GM12878 (cell line): ENCODE measurements at regions not wholly inside any gene's neighbourhood (a gene's known extent, or its start where the extent isn't known, plus 50 kb on each side); places are given as distances from the start of the nearest gene placed in this dataset.

Experiments
- ATAC-seq: fragments of 200-7000 bp; cut with Tn5 transposase; 3 replicates; pipeline ENCODE4 v1.9.1; 2020; ENCODE audit warnings: mild to moderate bottlenecking, moderate library complexity
- BruUV-seq: library from RNA; stranded (reverse); fragments of 400-500 nt; replicated peaks from 2 replicates; lab custom pipeline; 2021; lab: Mats Ljungman, UMichigan
- CTCF ChIA-PET: fragments of 300-600 bp; sonication (Branson Sonifier 250); formaldehyde crosslinking; extraction: SDS; loops from one replicate; lab custom pipeline; 2021; ENCODE audit warnings: inconsistent platforms; lab: Yijun Ruan, JAX
- POLR2A ChIA-PET: fragments of 350-600 bp; formaldehyde crosslinking; extraction: SDS; loops from one replicate; lab custom pipeline; 2021; ENCODE audit warnings: inconsistent platforms; lab: Charles Lee
- RAD21 ChIA-PET: fragments of 300-600 bp; sonication (Branson Sonifier 250); formaldehyde crosslinking; loops from one replicate; lab custom pipeline; 2023; ENCODE audit warnings: antibody characterized with exemption; ENCODE audit not compliant: unreplicated experiment; lab: Charles Lee
- SMC1A ChIA-PET: fragments of 300-600 bp; sonication (Branson Sonifier 250); formaldehyde crosslinking; loops from one replicate; lab custom pipeline; 2023; ENCODE audit not compliant: unreplicated experiment, uncharacterized antibody; lab: Charles Lee
- DNase-seq: peaks from one replicate; pipeline ENCODE4 v3.0.0-alpha.2; 2011; ENCODE audit warnings: low read depth, low spot score
- FAIRE-seq: peaks from 3 replicates; lab custom pipeline; 2011; peaks lifted over from hg19 to GRCh38; lab: Jason Lieb, UNC
- H2AFZ ChIP-seq: 2 replicates; pipeline ENCODE4 v1.6.0; 2011; ENCODE audit warnings: low read depth, low read length, control low read depth; ENCODE audit not compliant: control insufficient read depth
- H3K27ac ChIP-seq: 2 replicates; pipeline ENCODE4 v1.5.1; 2011; ENCODE audit warnings: control low read depth; ENCODE audit not compliant: control insufficient read depth, insufficient read depth
- H3K27me3 ChIP-seq, 2 experiments: replicated peaks in 1 of 2; 2 replicates each; pipeline versions ENCODE4 v1.6.0 to v1.6.1; 2011; ENCODE audit warnings: low read length in 1 of 2; ENCODE audit not compliant: control insufficient read depth in 2 of 2, insufficient read depth in 2 of 2
- H3K36me3 ChIP-seq, 2 experiments: 2 replicates each; pipeline ENCODE4 v1.5.1; 2011; ENCODE audit warnings: low read length in 1 of 2; ENCODE audit not compliant: control insufficient read depth in 2 of 2, insufficient read depth in 2 of 2
- H3K4me1 ChIP-seq: 2 replicates; pipeline ENCODE4 v1.6.1; 2011; ENCODE audit warnings: mild to moderate bottlenecking, low read length, moderate library complexity, mixed read lengths; ENCODE audit not compliant: control insufficient read depth, insufficient read depth
- H3K4me2 ChIP-seq: 2 replicates; pipeline ENCODE4 v1.6.0; 2011; ENCODE audit warnings: control low read depth; ENCODE audit not compliant: control insufficient read depth, insufficient read depth
- H3K4me3 ChIP-seq: fragments of 200-600 bp; sonication (generic); 2 replicates; pipeline ENCODE4 v1.5.1; 2016
- H3K79me2 ChIP-seq: 2 replicates; pipeline ENCODE4 v1.6.0; 2011; ENCODE audit warnings: low read length; ENCODE audit not compliant: control insufficient read depth, insufficient read depth
- H3K9ac ChIP-seq: 2 replicates; pipeline ENCODE4 v1.8.0; 2011; ENCODE audit warnings: low read length, control low read depth, mixed read lengths; ENCODE audit not compliant: control insufficient read depth, insufficient read depth
- H3K9me3 ChIP-seq: replicated peaks from 3 replicates; pipeline ENCODE4 v1.5.1; 2011; ENCODE audit warnings: mild to moderate bottlenecking, low read length; ENCODE audit not compliant: control insufficient read depth, insufficient read depth
- H4K20me1 ChIP-seq: 2 replicates; pipeline ENCODE4 v1.6.0; 2011; ENCODE audit not compliant: control insufficient read depth, insufficient read depth
- BACH1 ChIP-seq: fragments of 450-650 bp; IDR thresholded peaks from 2 replicates; pipeline ENCODE4 v1.6.1; 2017; ENCODE audit warnings: mild to moderate bottlenecking, borderline replicate concordance
- CREB1 ChIP-seq: IDR thresholded peaks from 2 replicates; pipeline ENCODE4 v1.6.1; 2012; ENCODE audit warnings: low read depth, mild to moderate bottlenecking, inconsistent platforms
- GABPA ChIP-seq: IDR thresholded peaks from 2 replicates; pipeline ENCODE4 v1.6.1; 2014; ENCODE audit warnings: antibody characterized with exemption, low read depth, mild to moderate bottlenecking, inconsistent platforms
- JUNB ChIP-seq: IDR thresholded peaks from 2 replicates; pipeline ENCODE4 v1.6.1; 2016; ENCODE audit warnings: antibody characterized with exemption, mild to moderate bottlenecking
- LARP7 ChIP-seq: fragments of 450-650 bp; IDR thresholded peaks from 2 replicates; pipeline ENCODE4 v1.6.1; 2017; ENCODE audit warnings: mild to moderate bottlenecking
- MXI1 ChIP-seq: fragments of 150-350 bp; IDR thresholded peaks from 2 replicates; pipeline ENCODE4 v1.6.1; 2011; ENCODE audit warnings: low read depth, mild to moderate bottlenecking, inconsistent platforms, low read length, improper control_type of control experiment
- NFYB ChIP-seq: IDR thresholded peaks from 2 replicates; pipeline ENCODE4 v1.6.1; 2011; ENCODE audit warnings: low read depth, mild to moderate bottlenecking, low read length, improper control_type of control experiment, moderate library complexity; ENCODE audit not compliant: insufficient read depth
- NR2F1 ChIP-seq: fragments of 450-650 bp; conservative IDR thresholded peaks from 2 replicates; pipeline ENCODE4 v1.6.1; 2017; ENCODE audit warnings: mild to moderate bottlenecking
- SIX5 ChIP-seq: IDR thresholded peaks from 2 replicates; pipeline ENCODE4 v1.6.1; 2011; ENCODE audit warnings: mild to moderate bottlenecking, low read depth, low read length, moderate library complexity; ENCODE audit not compliant: severe bottlenecking
- SMAD5 ChIP-seq: IDR thresholded peaks from 2 replicates; pipeline ENCODE4 v1.6.1; 2016; ENCODE audit warnings: antibody characterized with exemption, low read depth
- SP1 ChIP-seq: IDR thresholded peaks from one replicate; pipeline ENCODE4 v1.6.1; 2011; ENCODE audit warnings: low read depth, low read length
- SRF ChIP-seq, 2 experiments: IDR thresholded peaks; 2 replicates each; pipeline ENCODE4 v1.6.1; 2011; ENCODE audit warnings: low read depth in 2 of 2, low read length in 2 of 2, mild to moderate bottlenecking in 1 of 2, moderate library complexity in 1 of 2
- TCF12 ChIP-seq: IDR thresholded peaks from 2 replicates; pipeline ENCODE4 v1.6.1; 2011; ENCODE audit warnings: low read depth, mild to moderate bottlenecking, low read length
- ZNF217 ChIP-seq: fragments of 450-650 bp; IDR thresholded peaks from 2 replicates; pipeline ENCODE4 v1.6.1; 2017; ENCODE audit warnings: antibody characterized with exemption, mild to moderate bottlenecking
- ZZZ3 ChIP-seq: IDR thresholded peaks from 2 replicates; pipeline ENCODE4 v1.6.1; 2011; ENCODE audit warnings: low read depth; ENCODE audit not compliant: control insufficient read depth, insufficient read length
- WGBS: methylation state at CpG from one replicate; pipeline ENCODE4 v1.1.6; 2016; ENCODE audit warnings: low lambda C conversion rate; ENCODE audit not compliant: insufficient replicate concordance, insufficient coverage; ENCODE audit errors: missing lambda C conversion rate; 5-methylcytosine and 5-hydroxymethylcytosine counted together
- in situ Hi-C: fragments of 300-500 bp; cut with MboI; formaldehyde crosslinking; loops from 9 replicates; pipeline ENCODE4 v1.14.3; 2018; ENCODE audit warnings: mixed read lengths
- intact Hi-C: fragments of 100-400 bp; cut with micrococcal nuclease; formaldehyde crosslinking; loops from one replicate; pipeline ENCODE4 v1.14.2; 2022; ENCODE audit not compliant: unreplicated experiment
- TF ChIP-seq, protein P1 (sequence below): IDR thresholded peaks from 2 replicates; pipeline ENCODE4 v1.6.1; 2011; ENCODE audit warnings: low read depth, low read length, improper control_type of control experiment, borderline replicate concordance
- TF ChIP-seq, protein P2 (sequence below): fragments of 450-650 bp; conservative IDR thresholded peaks from 2 replicates; pipeline ENCODE4 v1.6.1; 2017; ENCODE audit warnings: mild to moderate bottlenecking, moderate library complexity
- TF ChIP-seq, protein P3 (sequence below): IDR thresholded peaks from 2 replicates; pipeline ENCODE4 v1.6.1; 2011; ENCODE audit warnings: borderline replicate concordance, low read depth, mild to moderate bottlenecking, moderate library complexity, mixed read lengths, low read length; ENCODE audit not compliant: insufficient read depth; ENCODE audit errors: extremely low read length
- TF ChIP-seq, protein P4 (sequence below): fragments of 450-650 bp; formaldehyde crosslinking; IDR thresholded peaks from 2 replicates; pipeline ENCODE4 v1.5.0; 2022; ENCODE audit warnings: mild to moderate bottlenecking, missing genetic modification characterization

DNA sequence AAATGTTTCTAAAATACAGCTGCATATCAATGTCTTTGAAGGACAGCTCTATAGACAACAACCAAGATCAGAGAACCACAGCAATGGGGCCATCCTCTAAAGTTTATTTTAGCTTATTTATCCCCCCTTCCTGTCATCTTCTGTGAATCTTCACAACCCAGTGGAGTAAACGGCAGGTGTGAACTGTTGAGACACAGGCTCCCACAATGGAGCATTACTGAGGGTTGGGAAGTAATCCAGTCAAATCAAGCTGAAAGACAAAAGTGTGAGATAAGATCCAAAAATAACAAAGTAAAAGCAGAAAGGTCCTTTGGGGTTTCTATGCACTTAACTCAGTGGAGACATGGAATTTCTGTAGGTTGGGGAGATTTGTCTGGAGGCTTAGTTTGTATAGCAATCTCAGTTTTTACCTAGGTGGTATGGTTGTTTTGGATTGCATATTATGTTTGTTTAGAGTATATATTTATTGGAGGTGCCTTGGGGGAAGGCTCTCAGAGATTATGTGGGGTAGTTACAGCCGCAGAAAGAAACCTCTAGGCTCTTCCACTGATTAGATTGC lies 286.9 kb upstream of the ADGRL2 start:
- ATAC-seq: no peak
- SMC1A ChIA-PET: interaction anchor here (1.2 kb wide), 1 partner anchor 33 kb away, joined by 3 read pairs; no protein-coding TSS in a partner anchor
- no peak for DNase-seq
- no peaks in the 10 kb centered on the region for H3K79me2 ChIP-seq
- BruUV-seq: no TSS peak
- TF ChIP-seq ZNF217 (no peak), GABPA (no peak), TCF12 (no peak), JUNB (no peak), SRF (IDR thresholded peaks at IDR 0.05; ENCODE audit: low read depth in 2 of 2, low read length in 2 of 2) (no peak), SMAD5 (no peak), SIX5 (no peak), MXI1 (no peak), BACH1 (no peak), NFYB (no peak), LARP7 (no peak), NR2F1 (no peak), ZZZ3 (no peak), CREB1 (no peak), SP1 (no peak)
- TF ChIP-seq, protein P1, sequence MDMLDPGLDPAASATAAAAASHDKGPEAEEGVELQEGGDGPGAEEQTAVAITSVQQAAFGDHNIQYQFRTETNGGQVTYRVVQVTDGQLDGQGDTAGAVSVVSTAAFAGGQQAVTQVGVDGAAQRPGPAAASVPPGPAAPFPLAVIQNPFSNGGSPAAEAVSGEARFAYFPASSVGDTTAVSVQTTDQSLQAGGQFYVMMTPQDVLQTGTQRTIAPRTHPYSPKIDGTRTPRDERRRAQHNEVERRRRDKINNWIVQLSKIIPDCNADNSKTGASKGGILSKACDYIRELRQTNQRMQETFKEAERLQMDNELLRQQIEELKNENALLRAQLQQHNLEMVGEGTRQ: no peak
- TF ChIP-seq, protein P2, sequence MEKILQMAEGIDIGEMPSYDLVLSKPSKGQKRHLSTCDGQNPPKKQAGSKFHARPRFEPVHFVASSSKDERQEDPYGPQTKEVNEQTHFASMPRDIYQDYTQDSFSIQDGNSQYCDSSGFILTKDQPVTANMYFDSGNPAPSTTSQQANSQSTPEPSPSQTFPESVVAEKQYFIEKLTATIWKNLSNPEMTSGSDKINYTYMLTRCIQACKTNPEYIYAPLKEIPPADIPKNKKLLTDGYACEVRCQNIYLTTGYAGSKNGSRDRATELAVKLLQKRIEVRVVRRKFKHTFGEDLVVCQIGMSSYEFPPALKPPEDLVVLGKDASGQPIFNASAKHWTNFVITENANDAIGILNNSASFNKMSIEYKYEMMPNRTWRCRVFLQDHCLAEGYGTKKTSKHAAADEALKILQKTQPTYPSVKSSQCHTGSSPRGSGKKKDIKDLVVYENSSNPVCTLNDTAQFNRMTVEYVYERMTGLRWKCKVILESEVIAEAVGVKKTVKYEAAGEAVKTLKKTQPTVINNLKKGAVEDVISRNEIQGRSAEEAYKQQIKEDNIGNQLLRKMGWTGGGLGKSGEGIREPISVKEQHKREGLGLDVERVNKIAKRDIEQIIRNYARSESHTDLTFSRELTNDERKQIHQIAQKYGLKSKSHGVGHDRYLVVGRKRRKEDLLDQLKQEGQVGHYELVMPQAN: no peak
- TF ChIP-seq, protein P3, sequence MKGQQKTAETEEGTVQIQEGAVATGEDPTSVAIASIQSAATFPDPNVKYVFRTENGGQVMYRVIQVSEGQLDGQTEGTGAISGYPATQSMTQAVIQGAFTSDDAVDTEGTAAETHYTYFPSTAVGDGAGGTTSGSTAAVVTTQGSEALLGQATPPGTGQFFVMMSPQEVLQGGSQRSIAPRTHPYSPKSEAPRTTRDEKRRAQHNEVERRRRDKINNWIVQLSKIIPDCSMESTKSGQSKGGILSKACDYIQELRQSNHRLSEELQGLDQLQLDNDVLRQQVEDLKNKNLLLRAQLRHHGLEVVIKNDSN: no peak
- TF ChIP-seq, protein P4, sequence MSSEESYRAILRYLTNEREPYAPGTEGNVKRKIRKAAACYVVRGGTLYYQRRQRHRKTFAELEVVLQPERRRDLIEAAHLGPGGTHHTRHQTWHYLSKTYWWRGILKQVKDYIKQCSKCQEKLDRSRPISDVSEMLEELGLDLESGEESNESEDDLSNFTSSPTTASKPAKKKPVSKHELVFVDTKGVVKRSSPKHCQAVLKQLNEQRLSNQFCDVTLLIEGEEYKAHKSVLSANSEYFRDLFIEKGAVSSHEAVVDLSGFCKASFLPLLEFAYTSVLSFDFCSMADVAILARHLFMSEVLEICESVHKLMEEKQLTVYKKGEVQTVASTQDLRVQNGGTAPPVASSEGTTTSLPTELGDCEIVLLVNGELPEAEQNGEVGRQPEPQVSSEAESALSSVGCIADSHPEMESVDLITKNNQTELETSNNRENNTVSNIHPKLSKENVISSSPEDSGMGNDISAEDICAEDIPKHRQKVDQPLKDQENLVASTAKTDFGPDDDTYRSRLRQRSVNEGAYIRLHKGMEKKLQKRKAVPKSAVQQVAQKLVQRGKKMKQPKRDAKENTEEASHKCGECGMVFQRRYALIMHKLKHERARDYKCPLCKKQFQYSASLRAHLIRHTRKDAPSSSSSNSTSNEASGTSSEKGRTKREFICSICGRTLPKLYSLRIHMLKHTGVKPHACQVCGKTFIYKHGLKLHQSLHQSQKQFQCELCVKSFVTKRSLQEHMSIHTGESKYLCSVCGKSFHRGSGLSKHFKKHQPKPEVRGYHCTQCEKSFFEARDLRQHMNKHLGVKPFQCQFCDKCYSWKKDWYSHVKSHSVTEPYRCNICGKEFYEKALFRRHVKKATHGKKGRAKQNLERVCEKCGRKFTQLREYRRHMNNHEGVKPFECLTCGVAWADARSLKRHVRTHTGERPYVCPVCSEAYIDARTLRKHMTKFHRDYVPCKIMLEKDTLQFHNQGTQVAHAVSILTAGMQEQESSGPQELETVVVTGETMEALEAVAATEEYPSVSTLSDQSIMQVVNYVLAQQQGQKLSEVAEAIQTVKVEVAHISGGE (CRISPR knock-in tag): no peak
- TF ChIP-seq, all 136 proteins: peak for 0
- intact Hi-C loops: no loop called here
- Histone ChIP-seq H3K4me1 (no peaks in the 10 kb centered on the region), H3K4me2 (no peak overlapping the region), H3K4me3 (no peak overlapping the region), H3K9ac (no peak overlapping the region), H3K9me3 (no peaks in the 10 kb centered on the region), H2AFZ (no peak overlapping the region), H3K36me3 (no peaks in the 10 kb centered on the region), H4K20me1 (no peaks in the 10 kb centered on the region), H3K27me3 (no peaks in the 10 kb centered on the region), H3K27ac (no peak overlapping the region)
- in situ Hi-C loops: no loop called here
- WGBS: 0% methylated on average over 2 of the region's 2 CpGs
- CTCF ChIA-PET: interaction anchor here (0.8 to 1.7 kb wide), 4 partner anchors 11 to 99 kb away, joined by 3 to 5 read pairs (median 4); no protein-coding TSS in a partner anchor
- no peak for FAIRE-seq
- RAD21 ChIA-PET: no interaction called here
- POLR2A ChIA-PET: no interaction called here
